GM19351 (cell line): ENCODE measurements at regions not wholly inside any gene's neighbourhood (a gene's known extent, or its start where the extent isn't known, plus 50 kb on each side); places are given as distances from the start of the nearest gene placed in this dataset.
A peak's percentile ranks its signal among the peaks of the same experiment; 100 is the strongest.
"Not testable (repeated sequence)": the region's sequence is repeated elsewhere in the genome, so short reads cannot be mapped to it uniquely, and the experiment has no call there.

Source experiments
- ATAC-seq: cut with Tn5 transposase; IDR thresholded peaks from one replicate; pipeline ENCODE4 v1.9.1; 2021; ENCODE audit warnings: mild to moderate bottlenecking, moderate library complexity; ENCODE audit not compliant: unreplicated experiment

GRCh38 chr9:21533597-21533996 is 51.5 kb upstream of the IFNE start:
- ATAC-seq = no peak

- no peak for ATAC-seq
Measured at GRCh38 chr9:21535396-21535795, 53.3 kb upstream of the IFNE start.

DNA sequence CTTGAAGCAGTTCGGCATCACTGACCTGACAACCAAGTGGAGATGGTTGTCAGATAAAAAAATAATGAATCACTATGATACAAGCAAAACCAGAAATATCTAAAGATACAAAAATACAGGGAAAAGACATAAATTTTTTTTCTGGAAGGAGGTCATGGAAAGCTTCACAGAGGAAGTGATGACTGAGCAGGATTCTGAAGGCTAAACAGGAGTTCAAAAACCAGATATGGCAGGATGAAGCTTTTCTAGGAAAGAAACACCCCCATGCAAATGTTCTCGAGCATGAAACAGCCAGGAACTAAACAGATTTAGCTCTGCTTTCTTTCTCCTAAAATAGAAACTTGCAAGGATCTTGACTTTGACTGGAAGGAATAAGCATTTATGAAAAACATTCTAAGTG is 60.7 kb upstream of the IFNE start:
- no peak for ATAC-seq

DNA sequence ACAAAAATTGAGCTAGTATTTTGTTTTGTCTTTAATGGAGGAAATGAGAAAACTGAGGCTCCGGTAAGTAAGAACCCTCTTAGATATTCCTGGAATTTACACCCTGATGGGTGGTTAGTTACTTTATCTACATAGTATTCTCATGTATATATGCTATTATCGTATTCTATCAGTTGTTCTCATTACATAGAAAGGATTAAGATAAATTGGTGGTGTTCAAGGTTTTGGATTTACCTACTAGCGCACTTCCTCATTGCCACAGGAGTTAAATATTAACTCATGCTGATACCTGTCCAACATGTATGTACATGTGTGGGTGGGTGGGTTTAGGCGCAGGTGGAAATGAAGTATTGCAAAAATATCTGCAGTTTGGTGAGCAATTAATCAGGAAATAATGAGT is 61.1 kb upstream of the IFNE start:
- ATAC-seq = no peak

- ATAC-seq = not testable (repeated sequence)
Measured at GRCh38 chr9:21543816-21544215, 61.7 kb upstream of the IFNE start.

GRCh38 chr9:21546949-21547348 is 64.8 kb upstream of the IFNE start:
- no peak for ATAC-seq

GRCh38 chr9:21549251-21549765 is 67.2 kb upstream of the IFNE start:
- no peak for ATAC-seq

DNA sequence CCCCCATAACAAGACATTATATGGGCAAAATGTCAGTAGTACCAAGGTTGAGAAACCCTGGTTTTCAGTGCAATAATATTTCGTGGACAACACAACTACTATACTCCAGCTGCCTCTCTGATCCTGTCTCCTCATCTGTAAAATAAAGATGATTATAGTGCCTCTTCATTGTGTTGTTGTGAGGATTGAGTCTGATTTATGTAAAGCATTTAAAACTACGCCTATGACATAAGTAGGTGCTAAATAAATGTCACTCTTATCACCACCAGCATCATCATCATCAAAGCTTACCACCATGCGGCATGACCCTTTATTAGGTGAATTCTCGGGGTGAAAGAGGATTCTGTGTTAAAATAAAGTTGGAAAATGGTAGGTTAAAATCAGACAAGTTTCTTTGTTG is 67.8 kb upstream of the IFNE start:
- ATAC-seq = no peak

DNA sequence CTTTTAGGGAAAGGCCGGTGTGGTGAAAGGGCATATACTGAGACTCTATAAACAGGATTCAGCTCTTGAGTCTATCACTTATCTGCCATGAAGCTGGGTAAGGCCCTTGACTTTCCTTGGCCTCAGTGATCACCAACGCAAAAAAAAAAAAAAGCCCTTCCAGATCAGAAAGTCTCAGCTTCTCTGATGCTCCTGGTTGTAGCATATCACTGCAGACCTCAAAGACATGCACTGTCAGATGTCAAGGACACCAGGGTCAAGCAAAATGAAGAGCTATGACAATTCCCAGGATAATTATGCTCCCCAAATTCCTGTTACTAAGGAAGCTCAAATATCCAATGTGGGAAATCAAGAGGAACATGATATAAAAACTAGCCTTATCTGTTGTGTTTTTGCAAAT is 68.3 kb upstream of the IFNE start:
- ATAC-seq = no peak

DNA sequence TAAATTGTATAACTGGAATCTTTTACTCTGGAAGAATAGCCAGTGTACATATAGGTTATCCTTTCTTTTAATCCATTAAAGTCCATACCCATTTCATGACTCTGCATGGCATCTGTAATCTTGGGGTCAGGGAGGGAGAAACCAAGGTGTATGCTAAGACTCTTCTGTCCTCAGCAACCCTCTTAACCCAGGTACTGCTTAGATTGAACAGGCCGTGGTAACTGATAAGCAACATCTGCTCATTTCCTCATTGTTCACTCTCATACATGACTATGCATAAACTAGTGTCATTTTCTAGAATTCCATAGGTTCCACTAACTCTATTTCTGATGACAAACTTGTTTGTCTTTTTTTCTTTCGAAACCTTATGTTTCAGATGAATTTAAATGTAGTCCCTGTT is 69.3 kb upstream of the IFNE start:
- no peak for ATAC-seq

GRCh38 chr9:21552244-21553170 is 70.4 kb upstream of the IFNE start:
- no peak for ATAC-seq

- no peak for ATAC-seq
Measured at GRCh38 chr9:21553441-21553840, 71.3 kb upstream of the IFNE start.

DNA sequence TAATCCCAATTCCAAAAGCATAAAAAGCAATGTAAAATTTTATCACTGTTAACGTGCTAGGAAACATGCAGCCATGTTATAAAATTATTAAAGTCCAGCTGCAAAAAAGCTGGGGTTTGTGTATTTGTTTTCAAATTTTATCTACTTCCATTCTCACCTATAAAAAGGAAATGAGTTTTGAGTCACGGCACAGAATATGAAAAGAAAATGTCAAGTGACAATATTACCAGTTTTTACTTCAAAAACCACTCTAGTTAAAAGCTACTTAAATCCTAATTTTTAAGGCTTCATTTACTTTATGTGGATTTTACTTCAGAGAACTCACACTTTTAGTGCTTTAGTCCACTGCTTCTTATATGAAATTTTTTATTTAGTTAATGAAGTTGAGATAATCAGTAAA is 72.7 kb upstream of the IFNE start:
- no peak for ATAC-seq

DNA sequence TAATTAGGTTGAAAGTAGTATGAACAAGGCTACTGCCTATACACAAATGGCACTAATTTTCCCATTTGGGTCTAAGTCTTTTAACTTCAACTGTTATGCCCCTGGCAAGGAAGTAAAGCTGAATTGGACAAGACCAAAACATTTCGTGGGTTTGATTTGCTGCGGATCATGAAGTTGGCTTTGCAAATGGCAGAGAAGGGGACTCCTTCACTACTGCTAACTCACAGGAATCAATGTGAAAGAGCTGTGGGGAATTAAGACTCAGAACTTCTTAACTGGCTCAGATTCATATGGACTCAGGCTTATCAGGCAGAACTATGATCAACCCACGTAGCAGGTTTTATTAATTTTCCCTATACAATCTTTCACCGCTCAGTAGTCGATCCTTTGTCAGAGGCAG is 73.8 kb upstream of the IFNE start:
- no peak for ATAC-seq

GRCh38 chr9:21556581-21557427 is 74.7 kb upstream of the IFNE start:
- no peak for ATAC-seq

DNA sequence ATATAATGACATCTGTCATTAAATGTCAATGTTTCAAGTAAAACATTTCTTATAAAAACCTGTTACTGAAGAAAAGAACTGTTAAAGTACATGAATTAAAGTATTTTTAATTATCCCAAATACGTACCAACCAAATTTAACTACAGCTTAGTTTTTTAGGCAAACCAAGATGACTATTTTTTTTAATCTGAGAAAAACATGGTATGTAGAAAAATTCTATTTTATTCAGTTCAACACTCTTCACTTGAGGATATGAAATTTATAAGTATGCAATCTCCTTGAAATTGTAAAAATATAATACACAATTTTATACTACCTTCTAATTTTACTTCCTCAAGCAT is 75.3 kb upstream of the IFNE start:
- ATAC-seq = no peak

DNA sequence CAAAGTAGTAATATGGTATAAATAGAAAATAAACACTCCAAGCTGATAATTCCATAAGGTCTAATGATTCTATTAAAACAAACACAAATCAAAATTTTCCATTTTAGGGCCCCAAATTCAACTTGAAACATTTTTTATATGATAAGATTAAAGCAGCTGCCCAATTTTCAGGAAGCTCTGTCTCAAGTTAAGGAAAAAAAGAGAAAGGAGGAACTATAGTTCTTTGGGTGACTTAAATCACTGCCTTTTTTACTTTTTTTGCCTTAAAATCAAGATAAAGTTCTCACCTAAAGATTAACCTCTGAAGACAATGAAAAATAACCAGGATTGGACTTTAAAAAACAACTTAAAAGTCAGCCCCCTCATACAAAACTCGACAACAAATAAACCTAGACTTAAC is 76.0 kb upstream of the IFNE start:
- no peak for ATAC-seq

GRCh38 chr9:21558615-21559401 is 76.7 kb upstream of the IFNE start:
- peak; percentile 21 for ATAC-seq

DNA sequence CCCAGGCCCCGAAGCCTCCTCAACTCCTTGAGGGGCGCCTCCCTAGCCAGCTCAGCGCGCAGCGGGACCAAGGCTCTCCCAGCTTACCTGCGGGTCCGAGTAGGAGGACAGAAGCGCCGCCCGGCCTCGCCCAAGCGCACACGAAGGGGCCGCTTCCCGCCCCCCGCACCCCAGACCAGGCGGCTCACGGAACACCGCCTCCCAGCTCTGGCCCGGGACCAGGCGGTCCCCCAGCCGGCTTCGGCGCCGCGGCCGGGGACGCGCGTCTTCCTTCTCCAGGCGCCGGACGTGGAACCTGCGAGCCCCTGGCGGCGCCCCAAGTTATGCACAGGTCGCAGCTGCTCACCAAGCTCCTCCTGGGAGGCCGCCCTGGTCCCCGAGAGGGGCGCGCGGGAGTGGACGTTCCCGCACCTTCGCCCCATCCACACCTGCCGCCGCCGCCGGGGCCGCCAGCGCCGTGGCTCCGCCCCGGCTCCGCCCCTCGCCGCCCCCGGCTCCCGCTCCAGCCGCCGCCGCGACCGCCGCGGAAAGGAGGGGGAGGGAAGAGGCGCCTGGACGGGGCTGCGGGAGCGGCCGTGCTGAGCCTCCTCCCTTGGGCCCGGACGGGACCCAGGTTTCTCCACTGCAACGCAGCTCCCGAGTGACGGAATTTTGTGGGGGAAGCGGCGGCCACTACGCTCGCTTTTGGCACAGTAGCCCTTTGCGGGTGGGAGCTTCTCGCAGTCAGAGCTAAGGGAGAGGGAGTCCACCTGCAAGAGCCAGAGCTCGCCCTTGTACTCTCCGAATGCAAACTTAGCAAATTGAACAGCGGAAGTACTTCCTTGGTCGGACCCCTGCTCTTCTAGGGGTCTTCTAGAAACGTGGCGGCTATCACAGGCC is 77.5 kb upstream of the IFNE start:
- peak; percentile 77 for ATAC-seq

- no peak for ATAC-seq
Measured at GRCh38 chr9:21560281-21560745, 78.2 kb upstream of the IFNE start.
